Fibroblast of lung (primary cell): ENCODE measurements at regions not wholly inside any gene's neighbourhood (a gene's known extent, or its start where the extent isn't known, plus 50 kb on each side); places are given as distances from the start of the nearest gene placed in this dataset.

Source experiments
- DNase-seq, 2 donors: peaks; one replicate each; pipeline versions ENCODE4 v3.0.0 to v3.0.0-alpha.2; 2010; ENCODE audit warnings: low read depth in 2 of 2
- H2AFZ ChIP-seq: 2 replicates; pipeline ENCODE4 v1.5.1; 2012; ENCODE audit warnings: low read length, control low read depth, inconsistent platforms
- H3K27ac ChIP-seq: 2 replicates; pipeline ENCODE4 v1.5.1; 2011; ENCODE audit warnings: low read length, control low read depth; ENCODE audit not compliant: insufficient read depth
- H3K27me3 ChIP-seq: 2 replicates; pipeline ENCODE4 v1.5.1; 2011; ENCODE audit warnings: mild to moderate bottlenecking, low read length; ENCODE audit not compliant: control insufficient read depth, insufficient read depth
- H3K36me3 ChIP-seq: 2 replicates; pipeline ENCODE4 v1.5.1; 2011; ENCODE audit warnings: low read length; ENCODE audit not compliant: control insufficient read depth, insufficient read depth
- H3K4me1 ChIP-seq: 2 replicates; pipeline ENCODE4 v1.5.1; 2011; ENCODE audit warnings: low read length; ENCODE audit not compliant: control insufficient read depth, insufficient read depth; ENCODE audit errors: extremely low read depth
- H3K4me2 ChIP-seq: 2 replicates; pipeline ENCODE4 v1.5.1; 2011; ENCODE audit warnings: low read length, control low read depth; ENCODE audit not compliant: insufficient read depth; ENCODE audit errors: extremely low read depth
- H3K4me3 ChIP-seq, 4 experiments: fragments of 200-600 bp in 1 of 4; sonication (generic) in 1 of 4; replicated peaks in 1 of 4; 2 replicates each; pipeline ENCODE4 v1.5.1; 2011 to 2016; ENCODE audit warnings: low read length in 4 of 4, low read depth in 3 of 4, mild to moderate bottlenecking in 3 of 4, control low read depth in 2 of 4, inconsistent platforms in 1 of 4, mixed read lengths in 1 of 4; ENCODE audit not compliant: insufficient read depth in 1 of 4; ENCODE audit errors: control extremely low read depth in 1 of 4
- H3K79me2 ChIP-seq: 2 replicates; pipeline ENCODE4 v1.5.1; 2012; ENCODE audit warnings: mild to moderate bottlenecking, low read length, inconsistent platforms; ENCODE audit not compliant: control insufficient read depth, insufficient read depth
- H3K9ac ChIP-seq: 2 replicates; pipeline ENCODE4 v1.5.1; 2011; ENCODE audit warnings: mild to moderate bottlenecking, low read length, control low read depth; ENCODE audit not compliant: insufficient read depth
- H3K9me3 ChIP-seq: 2 replicates; pipeline ENCODE4 v1.5.1; 2012; ENCODE audit warnings: low read depth, low read length; ENCODE audit not compliant: control insufficient read depth, insufficient read depth
- H4K20me1 ChIP-seq: 2 replicates; pipeline ENCODE4 v1.5.1; 2011; ENCODE audit warnings: low read length; ENCODE audit not compliant: control insufficient read depth, insufficient read depth; ENCODE audit errors: extremely low read depth
- CTCF ChIP-seq, 2 donors: IDR thresholded peaks in 1 of 2; conservative IDR thresholded peaks in 1 of 2; 1 replicate in 1 of 2; 2 replicates in 1 of 2; pipeline ENCODE4 v1.5.1; 2011 to 2012; ENCODE audit warnings: low read length in 2 of 2, control low read depth in 1 of 2, inconsistent platforms in 1 of 2, low read depth in 1 of 2, mild to moderate bottlenecking in 1 of 2
- EZH2 ChIP-seq: IDR thresholded peaks from 2 replicates; pipeline ENCODE4 v1.5.1; 2012; ENCODE audit warnings: low read length, control low read depth, mild to moderate bottlenecking; ENCODE audit errors: missing control alignments

- DNase-seq = peak; percentile 86 to 91
- H3K27me3 ChIP-seq = peaks cover 22% of the 10 kb centered on the region
- peak overlapping the region; percentile 40 for H2AFZ ChIP-seq
- peak overlapping the region; percentile 25 for H3K9ac ChIP-seq
- peak; percentile 59 for TF ChIP-seq EZH2
- peak in 1 of 2 donors; percentile 17 for TF ChIP-seq CTCF (conservative IDR thresholded peaks at IDR 0.05 in 1 of 2, IDR thresholded peaks at IDR 0.05 in 1 of 2; ENCODE audit: low read depth in 1 of 2, low read length in 2 of 2)
- H4K20me1 ChIP-seq = no peaks in the 10 kb centered on the region
- no peaks in the 10 kb centered on the region for H3K4me1 ChIP-seq
- H3K9me3 ChIP-seq = no peaks in the 10 kb centered on the region
- peak overlapping the region; percentile 93 for H3K4me2 ChIP-seq
- peak overlapping the region; percentile 32 to 58 (median 51) for H3K4me3 ChIP-seq
- no peaks in the 10 kb centered on the region for H3K79me2 ChIP-seq
- no peaks in the 10 kb centered on the region for H3K36me3 ChIP-seq
- H3K27ac ChIP-seq = no peak overlapping the region
These were observed 180.0 kb downstream of the TBXT start for GRCh38 chr6:165987483-165988301.

GRCh38 chr6:165986914-165987482, 180.7 kb downstream of the TBXT start:
- no peaks in the 10 kb centered on the region for H4K20me1 ChIP-seq
- H3K4me2 ChIP-seq = peak overlapping the region; percentile 93
- no peaks in the 10 kb centered on the region for H3K36me3 ChIP-seq
- peak; percentile 36 to 49 for DNase-seq
- no peak overlapping the region for H2AFZ ChIP-seq
- H3K4me1 ChIP-seq = no peaks in the 10 kb centered on the region
- no peaks in the 10 kb centered on the region for H3K9me3 ChIP-seq
- H3K4me3 ChIP-seq = peak overlapping the region; percentile 32 to 58 (median 51)
- peak overlapping the region; percentile 18 for H3K9ac ChIP-seq
- no peak overlapping the region for H3K27ac ChIP-seq
- peaks cover 22% of the 10 kb centered on the region for H3K27me3 ChIP-seq
- no peaks in the 10 kb centered on the region for H3K79me2 ChIP-seq
- TF ChIP-seq EZH2 = no peak
- no peak for TF ChIP-seq CTCF (conservative IDR thresholded peaks at IDR 0.05 in 1 of 2, IDR thresholded peaks at IDR 0.05 in 1 of 2; ENCODE audit: low read depth in 1 of 2, low read length in 2 of 2)

GRCh38 chr6:165986311-165986913, 181.2 kb downstream of the TBXT start:
- Histone ChIP-seq H3K4me1 (no peaks in the 10 kb centered on the region), H3K4me2 (no peak overlapping the region), H3K27me3 (peaks cover 22% of the 10 kb centered on the region), H3K4me3 (peak overlapping the region in 1 of 4 experiments; percentile 58), H4K20me1 (no peaks in the 10 kb centered on the region), H3K27ac (no peak overlapping the region), H3K9me3 (no peaks in the 10 kb centered on the region), H3K79me2 (no peaks in the 10 kb centered on the region), H3K36me3 (no peaks in the 10 kb centered on the region), H2AFZ (no peak overlapping the region), H3K9ac (no peak overlapping the region)
- TF ChIP-seq EZH2 (peak; percentile 9), CTCF (conservative IDR thresholded peaks at IDR 0.05 in 1 of 2, IDR thresholded peaks at IDR 0.05 in 1 of 2; ENCODE audit: low read depth in 1 of 2, low read length in 2 of 2) (no peak)
- DNase-seq = no peak
